SK-N-SH treated with all-trans-retinoic acid at 6 μM for 48 hours (cell line): ENCODE measurements at regions not wholly inside any gene's neighbourhood (a gene's known extent, or its start where the extent isn't known, plus 50 kb on each side); places are given as distances from the start of the nearest gene placed in this dataset.

Experiments used
- BACH2 ChIP-seq: fragments of 250-450 bp; sonication (Bioruptor Pico); IDR thresholded peaks from 2 replicates; pipeline ENCODE4 v1.9.0; 2021; ENCODE audit warnings: mild to moderate bottlenecking, borderline replicate concordance
- CREB5 ChIP-seq: fragments of 250-450 bp; sonication (Bioruptor Pico); IDR thresholded peaks from 2 replicates; pipeline ENCODE4 v1.5.1; 2020; ENCODE audit warnings: low read depth, mild to moderate bottlenecking, moderate library complexity
- ISL1 ChIP-seq: fragments of 250-450 bp; sonication (Bioruptor Pico); IDR thresholded peaks from 2 replicates; pipeline ENCODE4 v2.1.2; 2022; ENCODE audit warnings: mild to moderate bottlenecking, moderate library complexity
- PATZ1 ChIP-seq: fragments of 250-450 bp; sonication (Bioruptor Pico); IDR thresholded peaks from 2 replicates; pipeline ENCODE4 v1.8.0; 2020; ENCODE audit warnings: mild to moderate bottlenecking, moderate library complexity, borderline replicate concordance
- PPARA ChIP-seq: fragments of 250-450 bp; sonication (Bioruptor Pico); IDR thresholded peaks from 2 replicates; pipeline ENCODE4 v1.5.0; 2020; ENCODE audit warnings: mild to moderate bottlenecking, borderline replicate concordance
- RARB ChIP-seq: fragments of 250-450 bp; sonication (Bioruptor Pico); IDR thresholded peaks from 2 replicates; pipeline ENCODE4 v1.8.0; 2021; ENCODE audit warnings: mild to moderate bottlenecking, moderate library complexity
- ZFP3 ChIP-seq: fragments of 250-450 bp; sonication (Bioruptor Pico); IDR thresholded peaks from 2 replicates; pipeline ENCODE4 v1.5.0; 2020; ENCODE audit warnings: mild to moderate bottlenecking, moderate library complexity
- ZFP30 ChIP-seq: fragments of 450-650 bp; formaldehyde crosslinking; IDR thresholded peaks from 2 replicates; pipeline ENCODE4 v1.5.0; 2022; ENCODE audit warnings: mild to moderate bottlenecking, moderate library complexity

GRCh38 chr5:22947921-22948320, 94.8 kb upstream of the CDH12 start:
- TF ChIP-seq RARB (CRISPR knock-in tag) (no peak), PPARA (CRISPR knock-in tag) (no peak), ISL1 (no peak), ZFP30 (CRISPR knock-in tag) (no peak), PATZ1 (no peak), BACH2 (CRISPR knock-in tag) (no peak), CREB5 (CRISPR knock-in tag) (no peak), ZFP3 (CRISPR knock-in tag) (no peak)
